ENCODE measurements at regions not wholly inside any gene's neighbourhood (a gene's known extent, or its start where the extent isn't known, plus 50 kb on each side); places are given as distances from the start of the nearest gene placed in this dataset.

DNA sequence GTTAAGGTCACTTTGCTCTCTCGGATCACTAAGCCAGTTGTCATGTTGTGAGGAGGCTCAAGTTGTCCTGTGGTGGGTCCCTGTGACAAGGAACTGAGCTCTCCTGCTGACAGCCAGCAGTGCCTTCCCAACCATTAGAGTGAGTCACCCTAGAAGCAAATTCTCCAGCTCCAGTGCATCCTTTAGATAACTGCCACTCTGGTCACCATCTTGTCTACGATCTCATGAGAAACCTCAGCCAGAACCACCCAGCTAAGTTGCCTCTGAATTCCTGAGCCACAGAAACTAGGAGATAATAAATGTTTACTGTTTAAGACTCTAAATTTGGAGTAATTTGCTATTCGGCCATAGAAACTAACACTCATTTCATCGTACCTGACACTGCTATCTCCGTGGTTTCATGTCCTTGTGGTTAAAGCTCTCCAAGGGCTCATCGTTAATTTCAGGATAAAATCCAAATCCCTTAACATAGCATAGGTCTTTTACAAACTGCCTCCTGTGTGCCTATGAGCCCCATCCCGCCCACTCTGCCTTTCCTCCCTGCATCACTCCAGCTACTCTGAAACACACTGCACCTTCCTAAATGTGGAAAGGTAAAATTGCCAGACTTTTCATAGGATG lies 56.5 kb upstream of the WIPF3 start:
- TF ChIP-seq TAF1 (IDR thresholded peaks at IDR 0.05; ENCODE audit: low read depth, low read length): no peak
- no peak for TF ChIP-seq POLR2AphosphoS5 (IDR thresholded peaks at IDR 0.05; ENCODE audit: low read depth, low read length)
- TF ChIP-seq POLR2A (IDR thresholded peaks at IDR 0.05; ENCODE audit: low read depth, low read length): no peak
- no peak for TF ChIP-seq PAX5 (IDR thresholded peaks at IDR 0.05; ENCODE audit: insufficient read depth, low read length, severe bottlenecking)
- TF ChIP-seq POU2F2 (IDR thresholded peaks at IDR 0.05; ENCODE audit: low read depth, low read length): no peak
